ENCODE measurements at regions not wholly inside any gene's neighbourhood (a gene's known extent, or its start where the extent isn't known, plus 50 kb on each side); places are given as distances from the start of the nearest gene placed in this dataset.

DNA sequence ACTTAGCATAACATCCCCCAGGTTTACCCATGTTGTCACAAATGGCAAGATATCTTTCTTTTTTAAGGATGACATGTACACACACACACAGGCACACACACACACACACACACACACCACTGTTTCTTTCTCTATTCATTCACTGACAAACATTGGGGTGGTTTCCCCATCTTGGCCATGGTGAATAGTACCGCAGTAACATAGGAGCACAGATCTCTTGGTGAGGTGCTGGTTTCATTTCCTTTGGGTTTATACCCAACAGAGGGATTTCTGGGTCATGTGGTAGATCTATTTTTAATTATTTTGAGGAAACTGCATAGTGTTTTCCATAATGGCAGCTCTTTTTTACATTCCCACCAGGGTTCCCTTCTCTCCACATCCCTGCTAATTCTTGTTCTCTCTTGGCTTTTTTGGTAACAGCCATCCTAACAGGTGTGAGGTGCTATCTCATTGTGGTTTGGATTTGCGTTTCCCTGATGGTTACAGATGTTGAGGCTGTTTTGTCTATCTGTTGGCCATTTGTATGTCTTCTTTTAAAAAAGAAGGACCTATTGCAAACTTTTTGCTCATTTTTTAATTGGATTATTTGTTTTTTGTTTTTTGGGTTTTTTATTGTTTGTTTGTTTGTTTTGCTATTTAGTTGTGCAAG is 251.7 kb upstream of the IRS2 start:
- no peak overlapping the region for H2BK15ac ChIP-seq (ENCODE audit: low read length)
- H3K9me3 ChIP-seq (ENCODE audit: insufficient read depth in 2 of 2, low read depth in 1 of 2, low read length in 1 of 2) = no peaks in the 10 kb centered on the region
- no peak for FAIRE-seq
- H4K8ac ChIP-seq (ENCODE audit: extremely low read depth, insufficient read depth, low read length) = no peak overlapping the region
- no peak overlapping the region for H3K27ac ChIP-seq (ENCODE audit: low read depth, low read length)
- no peak overlapping the region for H4K91ac ChIP-seq (replicated peaks; ENCODE audit: insufficient read length, low read length)
- no peaks in the 10 kb centered on the region for H3K27me3 ChIP-seq (replicated peaks in 1 of 4; ENCODE audit: control insufficient read depth in 3 of 4, extremely low read depth in 1 of 4, insufficient read depth in 3 of 4, low read length in 3 of 4)
- no peak for DNase-seq (ENCODE audit: low read depth in 1 of 2, low spot score in 2 of 2)
- H3K56ac ChIP-seq (replicated peaks; ENCODE audit: insufficient read length, low read depth, low read length) = no peak overlapping the region
- no peak overlapping the region for H3K9ac ChIP-seq (replicated peaks in 1 of 4; ENCODE audit: extremely low read depth in 1 of 4, low read depth in 3 of 4, low read length in 3 of 4)
- no peaks in the 10 kb centered on the region; a peak in 1 of 8 replicates for H3K36me3 ChIP-seq (ENCODE audit: control insufficient read depth in 2 of 4, insufficient read depth in 4 of 4, low read length in 3 of 4)
- no peak overlapping the region for H4K5ac ChIP-seq (ENCODE audit: insufficient read length, low read depth, low read length)
- no peak overlapping the region for H3K18ac ChIP-seq (ENCODE audit: extremely low read depth, low read length)
- TF ChIP-seq POLR2A (IDR thresholded peaks at IDR 0.05; ENCODE audit: control extremely low read depth in 1 of 2, low read depth in 2 of 2, low read length in 2 of 2) (peak in 1 of 2 experiments; percentile 38; a peak in 1 of 3 replicates), GTF2F1 (IDR thresholded peaks at IDR 0.05; ENCODE audit: borderline replicate concordance, low read depth, low read length) (no peak)
- no peak overlapping the region for H3K4me3 ChIP-seq (ENCODE audit: extremely low read depth in 1 of 4, insufficient read depth in 2 of 4, low read depth in 3 of 4, low read length in 4 of 4)
- peaks cover 0 to 3% (median 2%) of the 10 kb centered on the region in 4 experiments; a peak in 4 of 7 replicates for H3K4me1 ChIP-seq (replicated peaks in 1 of 4; ENCODE audit: control insufficient read depth in 3 of 4, insufficient read depth in 4 of 4, low read length in 3 of 4)
- no peak overlapping the region for H2BK120ac ChIP-seq (replicated peaks; ENCODE audit: low read depth, low read length)
- WGBS, 2 experiments (ENCODE audit: extremely low coverage in 1 of 2, insufficient coverage in 1 of 2, insufficient read length in 1 of 2, insufficient replicate concordance in 2 of 2, low coverage in 1 of 2, low lambda C conversion rate in 2 of 2, missing lambda C conversion rate in 1 of 2) = 68% methylated on average over 2 of the region's 2 CpGs; no CpG with 5 or more reads in 1 of the 2 experiments
- CTCF ChIA-PET (ENCODE audit: partially characterized antibody) = no interaction called here
- no peak overlapping the region for H3K4me2 ChIP-seq (ENCODE audit: insufficient read depth in 1 of 2, low read depth in 2 of 2, low read length in 2 of 2)
- H3K79me1 ChIP-seq (ENCODE audit: low read depth, low read length) = no peaks in the 10 kb centered on the region
- no peak overlapping the region for H3K4ac ChIP-seq (replicated peaks; ENCODE audit: insufficient read length, low read depth, low read length)
- POLR2A ChIA-PET (ENCODE audit: partially characterized antibody) = no interaction called here
- H2AK5ac ChIP-seq (ENCODE audit: low read depth, low read length) = no peak overlapping the region
- no peak overlapping the region for H2BK20ac ChIP-seq (ENCODE audit: low read length)
- no peak overlapping the region for H2BK5ac ChIP-seq (ENCODE audit: low read depth, low read length)
- no peak overlapping the region for H2BK12ac ChIP-seq (ENCODE audit: low read depth, low read length)
- H2AFZ ChIP-seq (ENCODE audit: low read length) = no peak overlapping the region
- H4K20me1 ChIP-seq (replicated peaks in 1 of 2; ENCODE audit: control insufficient read depth in 1 of 2, insufficient read depth in 2 of 2, low read length in 2 of 2) = peaks cover 0 to under 1% of the 10 kb centered on the region in 2 experiments
- H3K23me2 ChIP-seq (ENCODE audit: low read depth, low read length) = peaks cover 1% of the 10 kb centered on the region; the same call in 1 of the 2 replicates
- H3K79me2 ChIP-seq (ENCODE audit: control insufficient read depth in 1 of 2, insufficient read depth in 2 of 2, low read length in 2 of 2) = no peaks in the 10 kb centered on the region
- no peak overlapping the region for H3K14ac ChIP-seq (ENCODE audit: insufficient read length)
- H3K23ac ChIP-seq (ENCODE audit: insufficient read length) = no peak overlapping the region

Measured in H1 (cell line).